ENCODE measurements at regions not wholly inside any gene's neighbourhood (a gene's known extent, or its start where the extent isn't known, plus 50 kb on each side); places are given as distances from the start of the nearest gene placed in this dataset.

DNA sequence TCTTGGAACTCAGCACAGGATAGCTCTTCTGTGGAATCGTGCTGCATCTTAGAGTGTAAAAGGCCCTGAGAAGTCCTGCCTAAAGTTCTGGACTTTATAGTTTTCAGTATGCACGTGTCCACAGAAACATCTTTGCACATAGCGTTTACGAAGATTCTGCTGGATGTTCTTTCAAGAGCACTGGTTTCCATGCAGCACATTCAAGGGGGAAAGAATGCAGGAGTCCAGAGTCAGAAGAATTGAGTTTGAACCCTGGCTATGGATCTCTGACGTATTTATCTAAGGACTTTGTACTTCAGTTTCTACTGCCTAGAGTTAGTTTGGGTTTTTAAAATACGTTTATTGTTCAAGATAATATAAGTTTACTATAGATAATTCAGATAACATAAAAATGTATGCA lies 282.8 kb upstream of the ZMIZ1 start:
- DNase-seq, result no peak

GRCh38 chr10:78787125-78787524 lies 281.6 kb upstream of the ZMIZ1 start:
- no peak for DNase-seq

GRCh38 chr10:78794736-78795455 lies 273.9 kb upstream of the ZMIZ1 start:
- no peak for DNase-seq

DNA sequence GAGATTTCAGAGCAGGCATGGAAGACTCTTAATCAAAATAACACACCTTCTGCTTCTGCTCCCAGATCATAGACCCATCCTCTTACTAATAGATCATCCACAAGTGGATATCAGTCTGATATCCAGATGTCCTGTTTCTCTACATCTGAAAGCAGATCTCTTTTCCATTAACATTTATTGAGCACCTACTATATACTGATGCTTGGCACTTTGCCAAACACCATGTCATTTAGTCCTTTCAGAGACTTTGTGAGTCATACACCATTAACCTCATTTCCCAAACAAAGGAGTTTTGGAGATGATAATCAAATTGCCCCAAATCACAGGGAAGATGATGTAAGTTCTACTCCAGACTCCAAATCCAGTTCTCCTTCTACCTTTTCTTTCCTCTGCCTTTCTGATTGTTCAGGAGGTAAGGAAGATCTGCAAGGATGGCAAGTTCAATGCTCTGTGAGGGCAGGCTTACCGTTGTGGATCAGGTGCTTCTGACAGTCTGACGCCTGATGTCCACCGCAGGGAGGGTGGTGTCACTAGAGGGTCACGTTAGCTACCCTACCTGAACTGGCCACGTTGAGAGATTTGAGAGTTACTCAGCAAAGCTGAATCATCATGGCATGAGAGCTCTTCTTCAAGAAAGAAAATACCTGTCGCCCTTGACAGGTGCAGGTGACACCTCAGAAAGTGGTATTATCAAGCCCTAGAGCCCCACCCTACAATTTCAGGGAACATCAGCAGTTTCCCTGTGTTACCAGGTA lies 269.6 kb upstream of the ZMIZ1 start:
- no peak for DNase-seq

DNA sequence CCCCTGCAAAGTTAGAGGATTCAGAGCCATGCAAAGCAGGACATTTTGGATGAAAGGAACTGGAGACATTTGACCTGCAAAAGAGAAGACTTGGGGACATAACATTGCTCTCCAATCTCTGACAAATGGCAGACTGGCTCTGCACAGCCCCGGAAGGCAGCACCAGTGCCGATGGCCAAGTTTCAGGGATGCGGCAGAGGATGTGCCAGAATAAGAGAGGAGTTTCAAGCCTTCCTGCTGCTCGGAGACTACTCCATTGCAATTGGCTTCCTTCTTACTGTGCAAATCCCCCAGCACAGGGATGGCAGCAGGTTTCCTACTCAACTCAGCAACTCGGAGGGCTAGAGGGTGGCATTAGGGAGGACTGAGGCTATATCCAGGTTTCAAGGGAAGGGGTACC lies 268.8 kb upstream of the ZMIZ1 start:
- no peak for DNase-seq

DNA sequence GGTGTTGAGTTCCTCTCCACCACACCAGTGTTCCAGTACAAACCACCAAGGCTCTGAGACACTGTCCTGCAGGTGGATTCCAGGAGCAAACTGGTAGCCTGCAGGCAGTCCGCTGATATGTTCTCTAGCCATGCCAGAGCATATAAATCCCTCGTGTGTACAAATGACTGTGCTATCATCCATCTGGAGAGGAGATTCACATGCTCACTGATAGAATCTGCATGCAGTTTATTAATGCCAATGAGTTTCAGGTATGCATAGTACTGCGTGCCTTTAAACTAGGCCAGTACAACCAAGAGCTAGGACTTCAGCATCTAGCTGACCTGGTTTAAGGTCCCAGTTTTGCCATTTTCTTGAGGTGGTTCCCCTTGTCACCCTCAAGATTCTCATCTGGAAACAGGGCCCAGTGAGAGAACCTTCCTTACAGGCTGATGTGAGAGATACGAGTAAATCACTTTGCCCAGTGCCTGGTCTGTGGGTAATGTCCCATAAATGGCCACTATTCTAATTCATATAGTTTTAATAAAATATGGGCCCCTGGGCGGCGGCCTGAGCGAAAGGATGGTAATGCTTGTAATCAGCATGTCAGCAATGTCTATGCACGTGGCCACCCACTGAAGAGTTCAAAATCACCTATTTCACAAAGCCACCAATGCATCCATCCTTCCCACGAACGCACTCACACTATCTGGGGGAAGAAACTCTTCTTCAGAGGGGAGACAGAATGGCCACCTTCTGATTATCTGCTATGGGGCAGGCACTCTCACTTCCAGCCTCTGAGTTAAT lies 268.0 kb upstream of the ZMIZ1 start:
- DNase-seq, result no peak

GRCh38 chr10:78802431-78802830 lies 266.3 kb upstream of the ZMIZ1 start:
- DNase-seq, result no peak

DNA sequence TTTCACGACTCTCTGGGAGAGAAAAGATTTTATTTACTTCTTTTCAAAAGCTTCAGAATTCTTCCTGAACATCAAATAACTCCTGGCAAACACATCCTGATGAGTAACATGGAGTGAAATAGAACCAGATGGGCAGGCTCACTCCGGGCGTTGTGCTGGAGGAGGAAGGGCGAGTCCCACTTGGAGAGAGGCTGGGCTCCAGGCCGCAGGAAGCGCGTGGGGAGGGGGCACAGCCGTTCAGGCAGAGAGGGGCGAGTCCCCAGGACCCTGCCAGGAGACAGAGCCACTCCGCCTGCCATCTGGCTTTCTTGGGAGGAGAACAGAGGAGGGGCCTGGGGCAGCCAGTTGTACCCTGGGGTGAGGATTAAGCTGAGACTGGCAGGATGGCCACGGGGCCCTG lies 265.9 kb upstream of the ZMIZ1 start:
- DNase-seq, result no peak

DNA sequence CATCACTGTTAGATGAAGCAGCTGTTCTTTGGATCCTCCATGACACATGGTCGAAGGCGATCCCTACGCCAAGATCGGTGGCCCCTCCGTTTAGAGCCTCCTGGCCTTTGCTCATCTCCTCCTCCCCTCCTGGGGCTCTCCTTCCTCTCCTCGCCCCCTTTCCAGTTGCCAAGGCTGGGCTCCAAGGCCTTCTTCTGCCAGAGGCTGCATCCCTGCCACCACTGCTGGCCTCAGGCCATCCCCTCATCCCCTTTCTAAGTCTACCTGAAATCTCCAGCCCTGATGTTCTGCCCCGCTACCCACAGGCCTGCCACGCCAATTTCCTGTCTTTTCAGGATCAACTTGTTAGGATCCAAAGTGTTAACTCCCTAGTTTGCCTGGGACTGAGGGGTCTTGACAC lies 265.1 kb upstream of the ZMIZ1 start:
- DNase-seq, result no peak

DNA sequence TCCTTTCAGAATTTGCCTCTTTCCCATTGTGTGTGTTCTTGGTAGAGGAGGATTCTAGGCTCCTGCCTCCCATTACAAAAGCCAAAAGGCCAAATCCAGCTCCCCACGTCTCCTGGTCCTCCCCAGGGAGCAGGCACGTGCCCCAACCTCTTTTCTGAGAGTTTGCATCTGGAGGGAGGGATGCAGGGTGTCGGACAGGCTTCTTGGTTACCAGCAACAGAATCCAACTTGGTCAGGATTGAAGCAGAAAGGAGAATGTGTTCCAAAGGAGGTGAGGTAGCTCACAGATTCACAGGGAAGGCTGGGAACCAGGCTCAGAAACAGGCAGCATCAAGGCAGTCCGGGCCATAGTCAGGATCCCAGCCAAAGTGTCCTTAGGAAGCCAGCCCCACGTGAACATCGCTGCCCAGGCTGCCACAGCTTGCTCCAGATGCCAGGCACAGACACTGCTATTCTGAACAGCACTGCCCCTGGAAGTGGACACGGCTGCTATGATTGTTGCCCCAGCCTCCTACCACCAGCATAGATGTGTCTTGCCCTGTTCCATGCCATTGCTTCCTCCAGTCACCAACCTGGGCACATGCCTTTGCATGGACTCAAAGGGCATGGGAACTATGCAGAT lies 264.2 kb upstream of the ZMIZ1 start:
- DNase-seq, result no peak

- no peak for DNase-seq
Measured at GRCh38 chr10:78805176-78805575, 263.6 kb upstream of the ZMIZ1 start.

GRCh38 chr10:78806681-78807221 lies 262.0 kb upstream of the ZMIZ1 start:
- DNase-seq, result no peak

DNA sequence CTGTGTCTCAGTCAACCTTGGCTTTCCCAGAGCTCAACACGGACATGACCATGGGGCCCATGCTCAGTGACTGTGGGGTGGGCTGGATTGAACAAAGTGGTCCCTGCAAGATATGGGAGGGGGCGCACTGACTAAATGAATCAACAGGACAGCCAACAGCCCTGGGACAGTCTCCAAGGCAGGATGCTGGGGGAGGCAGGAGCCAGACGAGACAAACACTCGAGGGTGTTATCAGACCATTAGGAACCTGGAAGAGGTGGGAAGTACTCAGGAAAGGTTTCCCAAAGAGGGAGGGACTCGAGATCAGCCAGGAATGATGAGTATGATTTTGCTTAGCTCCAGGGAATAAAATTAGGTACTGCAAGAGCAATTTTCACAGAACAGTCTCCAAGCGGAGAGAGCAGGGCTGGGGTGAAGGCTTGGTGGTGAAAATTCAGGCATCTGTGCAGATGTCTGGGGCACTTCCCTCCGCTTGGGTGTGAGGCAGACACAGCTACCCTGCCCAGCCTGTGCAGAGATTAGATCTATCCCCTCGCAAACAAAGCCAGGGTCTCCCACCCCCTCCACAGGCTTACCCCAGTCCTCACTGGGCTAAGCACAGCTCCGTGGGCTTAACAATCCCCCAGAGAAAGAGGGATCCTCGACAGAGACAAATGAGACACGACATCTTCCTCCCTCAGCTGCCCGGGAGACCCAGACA lies 261.1 kb upstream of the ZMIZ1 start:
- DNase-seq, result no peak

GRCh38 chr10:78808286-78808685 lies 260.5 kb upstream of the ZMIZ1 start:
- DNase-seq, result no peak

DNA sequence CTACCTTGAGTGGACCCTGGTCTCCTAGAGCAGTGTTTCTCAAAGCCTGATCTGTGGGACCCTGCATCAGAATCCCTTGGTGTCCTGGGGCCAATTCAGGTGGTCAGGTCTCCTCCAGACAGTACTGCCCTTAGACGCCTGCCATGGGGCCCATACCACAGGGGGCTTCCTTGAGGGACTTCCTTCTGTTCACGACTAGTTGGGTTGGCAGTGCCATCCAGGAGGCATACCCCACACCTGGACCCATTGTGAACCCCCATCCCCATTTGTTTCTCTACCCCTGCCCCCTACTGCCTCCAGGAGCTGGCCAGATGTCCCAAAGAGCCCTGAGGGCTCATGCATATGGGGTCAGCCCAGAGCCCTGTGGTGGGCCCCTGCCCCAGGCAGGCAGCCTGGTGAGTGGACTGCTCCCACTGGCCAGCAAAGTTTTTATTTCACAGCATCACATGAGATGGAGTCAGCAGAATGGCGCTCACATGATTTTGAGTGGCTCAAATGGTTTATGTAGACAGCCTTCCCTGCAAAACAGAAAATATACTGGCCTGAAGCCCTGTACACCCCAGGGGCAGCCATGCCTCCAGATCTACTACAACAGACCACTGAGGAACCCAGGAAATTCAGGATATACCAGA lies 259.9 kb upstream of the ZMIZ1 start:
- no peak for DNase-seq

GRCh38 chr10:78811174-78811573 lies 257.6 kb upstream of the ZMIZ1 start:
- DNase-seq, result no peak

GRCh38 chr10:78812571-78813318 lies 256.0 kb upstream of the ZMIZ1 start:
- no peak for DNase-seq

DNA sequence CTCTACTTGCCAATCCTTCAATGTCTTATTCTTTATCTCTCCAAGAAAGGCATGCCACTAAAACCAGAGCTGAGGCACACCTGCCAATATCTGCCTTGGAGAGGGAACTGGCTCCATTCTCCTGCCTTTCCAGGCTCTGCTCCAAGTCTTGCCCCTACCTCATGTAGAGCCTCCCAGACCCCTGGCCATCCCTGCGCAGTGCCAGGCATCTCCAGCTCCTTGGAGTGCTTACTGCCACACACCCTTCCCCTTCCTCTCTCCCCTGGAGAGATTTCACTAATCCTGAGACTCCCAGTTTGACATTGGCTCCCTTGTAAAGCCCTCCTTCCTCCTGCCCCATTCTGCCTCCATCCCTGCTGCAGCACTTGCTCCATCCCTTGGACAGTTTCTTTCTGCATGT lies 255.2 kb upstream of the ZMIZ1 start:
- DNase-seq, result no peak

- no peak for DNase-seq
Measured at GRCh38 chr10:78813998-78814399, 254.8 kb upstream of the ZMIZ1 start.

DNA sequence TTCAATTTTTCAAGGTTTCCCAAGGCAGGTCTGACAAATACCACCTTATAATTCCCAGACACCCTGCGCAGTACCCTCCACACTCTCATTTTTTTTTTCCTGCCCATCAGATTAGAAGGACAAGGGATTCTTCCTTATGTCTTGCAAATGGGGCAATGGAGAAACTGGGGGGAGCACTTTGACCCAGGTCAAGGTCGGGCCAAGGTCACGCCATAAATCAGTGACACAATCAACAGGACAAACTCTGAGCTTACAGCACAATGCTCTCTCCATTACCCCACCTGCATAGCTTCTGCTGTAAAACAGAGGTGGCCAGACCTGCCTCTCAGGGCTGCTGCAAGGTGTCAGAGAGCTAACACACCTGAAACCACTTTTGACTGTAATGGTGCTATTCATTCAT lies 254.4 kb upstream of the ZMIZ1 start:
- DNase-seq, result no peak

GRCh38 chr10:78815702-78816334 lies 252.9 kb upstream of the ZMIZ1 start:
- no peak for DNase-seq
